Sigmoid colon (tissue), 6 donors: ENCODE measurements at regions not wholly inside any gene's neighbourhood (a gene's known extent, or its start where the extent isn't known, plus 50 kb on each side); places are given as distances from the start of the nearest gene placed in this dataset.

Experiments used
- DNase-seq: peaks from one replicate; pipeline ENCODE4 v3.0.0-alpha.2; 2019
- H3K27ac ChIP-seq, 4 donors: fragments of 200-600 bp; sonication (generic); one replicate each; pipeline ENCODE4 v1.5.1; 2016 to 2019; ENCODE audit warnings: mild to moderate bottlenecking in 1 of 4
- H3K27me3 ChIP-seq, 3 donors: fragments of 200-600 bp; sonication (generic); one replicate each; pipeline ENCODE4 v1.5.1; 2019; ENCODE audit warnings: mild to moderate bottlenecking in 1 of 3
- H3K36me3 ChIP-seq, 4 donors: fragments of 200-600 bp; sonication (generic); one replicate each; pipeline ENCODE4 v1.5.1; 2016 to 2019
- H3K4me1 ChIP-seq, 4 donors: fragments of 200-600 bp; sonication (generic); one replicate each; pipeline ENCODE4 v1.5.1; 2017 to 2019
- H3K4me3 ChIP-seq, 4 donors: fragments of 200-600 bp; sonication (generic); one replicate each; pipeline ENCODE4 v1.5.1; 2017 to 2019; ENCODE audit warnings: mild to moderate bottlenecking in 2 of 4, moderate library complexity in 1 of 4
- H3K9me3 ChIP-seq, 4 donors: fragments of 200-600 bp in 3 of 4; sonication (generic) in 3 of 4; one replicate each; pipeline versions ENCODE4 v1.5.1 to v1.6.1; 2013 to 2019
- CTCF ChIP-seq, 4 experiments: fragments of 450-650 bp in 3 of 4; fragments of 200-600 bp in 1 of 4; IDR thresholded peaks; one replicate each; pipeline ENCODE4 v1.5.1; 2016 to 2019; ENCODE audit warnings: antibody characterized with exemption in 4 of 4, mild to moderate bottlenecking in 3 of 4, moderate library complexity in 2 of 4
- EP300 ChIP-seq, 4 donors: sonication (generic); formaldehyde crosslinking; IDR thresholded peaks; one replicate each; pipeline ENCODE4 v1.6.1; 2017; ENCODE audit warnings: antibody characterized with exemption in 4 of 4
- POLR2A ChIP-seq, 2 donors: fragments of 450-650 bp; IDR thresholded peaks; one replicate each; pipeline ENCODE4 v1.6.1; 2016; ENCODE audit warnings: antibody characterized with exemption in 2 of 2, mild to moderate bottlenecking in 2 of 2, moderate library complexity in 2 of 2
- POLR2AphosphoS5 ChIP-seq, 4 donors: sonication (generic); formaldehyde crosslinking; IDR thresholded peaks; one replicate each; pipeline ENCODE4 v1.6.1; 2017; ENCODE audit warnings: antibody characterized with exemption in 4 of 4
- WGBS, 2 donors: extraction: QIAGEN DNeasy Blood & Tissue Kit; methylation state at CpG; one replicate each; pipeline ENCODE4 v1.1.7; 2013; 5-methylcytosine and 5-hydroxymethylcytosine counted together
- intact Hi-C: fragments of 100-400 bp; cut with DNase I; formaldehyde crosslinking; loops from one replicate; pipeline ENCODE4 v1.15.1; 2023
- donor health status: healthy with polysubstance abuse.
- donor health status: healthy.

- 55 to 72% methylated on average over 2 of the region's 2 CpGs for WGBS, 2 donors
- Histone ChIP-seq H3K36me3 (no peaks in the 10 kb centered on the region), H3K27me3 (no peaks in the 10 kb centered on the region), H3K9me3 (no peaks in the 10 kb centered on the region), H3K4me3 (no peak overlapping the region), H3K27ac (no peak overlapping the region), H3K4me1 (no peaks in the 10 kb centered on the region)
- intact Hi-C loops: no loop called here
- no peak for DNase-seq
- TF ChIP-seq EP300 (IDR thresholded peaks at IDR 0.05) (no peak), CTCF (IDR thresholded peaks at IDR 0.05) (no peak), POLR2A (IDR thresholded peaks at IDR 0.05) (no peak), POLR2AphosphoS5 (IDR thresholded peaks at IDR 0.05) (no peak)
Measured at GRCh38 chr4:31548823-31549222, 828.7 kb downstream of the PCDH7 start.

- intact Hi-C loops: no loop called here
- Histone ChIP-seq H3K4me3 (no peak overlapping the region), H3K4me1 (no peaks in the 10 kb centered on the region), H3K27ac (no peak overlapping the region), H3K27me3 (no peaks in the 10 kb centered on the region), H3K9me3 (no peaks in the 10 kb centered on the region), H3K36me3 (no peaks in the 10 kb centered on the region)
- DNase-seq: no peak
- no peak for TF ChIP-seq EP300 (IDR thresholded peaks at IDR 0.05)
- TF ChIP-seq POLR2AphosphoS5 (IDR thresholded peaks at IDR 0.05): no peak
- no peak for TF ChIP-seq POLR2A (IDR thresholded peaks at IDR 0.05)
- TF ChIP-seq CTCF (IDR thresholded peaks at IDR 0.05): no peak
- 91 to 95% methylated on average over 1 of the region's 1 CpG for WGBS, 2 donors
Measured at GRCh38 chr4:31549256-31549655, 829.1 kb downstream of the PCDH7 start.

GRCh38 chr4:31557437-31557836 is 837.3 kb downstream of the PCDH7 start:
- H3K4me1 ChIP-seq: no peaks in the 10 kb centered on the region
- TF ChIP-seq POLR2AphosphoS5 (IDR thresholded peaks at IDR 0.05) (no peak), POLR2A (IDR thresholded peaks at IDR 0.05) (no peak), CTCF (IDR thresholded peaks at IDR 0.05) (no peak), EP300 (IDR thresholded peaks at IDR 0.05) (no peak)
- no peaks in the 10 kb centered on the region for H3K9me3 ChIP-seq
- intact Hi-C loops: no loop called here
- H3K4me3 ChIP-seq: no peak overlapping the region
- 77 to 86% methylated on average over 2 of the region's 2 CpGs for WGBS, 2 donors
- H3K27ac ChIP-seq: no peak overlapping the region
- H3K27me3 ChIP-seq: no peaks in the 10 kb centered on the region
- H3K36me3 ChIP-seq: no peaks in the 10 kb centered on the region
- no peak for DNase-seq

GRCh38 chr4:31573554-31573953 is 853.4 kb downstream of the PCDH7 start:
- H3K4me3 ChIP-seq: no peak overlapping the region
- TF ChIP-seq CTCF (IDR thresholded peaks at IDR 0.05) (no peak), EP300 (IDR thresholded peaks at IDR 0.05) (no peak), POLR2A (IDR thresholded peaks at IDR 0.05) (no peak), POLR2AphosphoS5 (IDR thresholded peaks at IDR 0.05) (no peak)
- H3K36me3 ChIP-seq: no peaks in the 10 kb centered on the region
- DNase-seq: no peak
- no peak overlapping the region for H3K27ac ChIP-seq
- 74 to 76% methylated on average over 5 of the region's 5 CpGs for WGBS, 2 donors
- intact Hi-C loops: no loop called here
- H3K27me3 ChIP-seq: no peaks in the 10 kb centered on the region
- H3K9me3 ChIP-seq: no peaks in the 10 kb centered on the region
- H3K4me1 ChIP-seq: no peaks in the 10 kb centered on the region

GRCh38 chr4:31575504-31575903 is 855.3 kb downstream of the PCDH7 start:
- WGBS, 2 donors: 84 to 93% methylated on average over 2 of the region's 2 CpGs
- Histone ChIP-seq H3K36me3 (no peaks in the 10 kb centered on the region), H3K9me3 (no peaks in the 10 kb centered on the region), H3K4me3 (no peak overlapping the region), H3K4me1 (no peaks in the 10 kb centered on the region), H3K27me3 (no peaks in the 10 kb centered on the region), H3K27ac (no peak overlapping the region)
- intact Hi-C loops: no loop called here
- no peak for DNase-seq
- TF ChIP-seq CTCF (IDR thresholded peaks at IDR 0.05) (no peak), POLR2A (IDR thresholded peaks at IDR 0.05) (no peak), POLR2AphosphoS5 (IDR thresholded peaks at IDR 0.05) (no peak), EP300 (IDR thresholded peaks at IDR 0.05) (no peak)
